ENCODE measurements at regions not wholly inside any gene's neighbourhood (a gene's known extent, or its start where the extent isn't known, plus 50 kb on each side); places are given as distances from the start of the nearest gene placed in this dataset.
"Not testable (repeated sequence)": the region's sequence is repeated elsewhere in the genome, so short reads cannot be mapped to it uniquely, and the experiment has no call there.

DNA sequence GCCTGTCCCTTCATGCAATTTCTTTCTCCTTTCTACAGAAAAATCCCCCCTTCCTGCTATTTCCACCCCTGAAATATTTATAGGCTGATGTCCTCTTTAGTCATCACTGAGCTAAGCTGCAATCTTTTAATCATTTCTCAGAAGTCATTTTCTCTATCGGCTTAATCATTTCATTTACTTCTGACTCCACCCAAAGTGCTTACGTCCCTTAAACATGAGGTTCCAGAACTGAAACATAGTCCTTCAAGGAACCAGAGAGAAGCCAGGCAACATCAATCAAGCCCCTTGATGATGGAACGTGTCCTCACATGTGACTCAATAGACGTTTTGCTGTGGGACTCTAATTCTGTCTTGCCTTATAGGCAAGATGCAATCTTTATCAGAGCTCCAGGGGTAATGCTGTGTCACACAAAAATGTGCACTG lies 148.7 kb upstream of the KRR1 start:
- intact Hi-C loops (cut with micrococcal nuclease): no loop called here
- POLR2A ChIA-PET: no interaction called here
- DNase-seq (no peak), ATAC-seq (peak; percentile 66)
- Mint-ChIP-seq H3K4me3 (no peak overlapping the region), H3K27me3 (peaks cover 5% of the 10 kb centered on the region), H3K27ac (no peak overlapping the region), H3K36me3 (ENCODE audit: low read depth) (no peaks in the 10 kb centered on the region), H3K9me3 (no peaks in the 10 kb centered on the region), H3K4me1 (ENCODE audit: low read depth) (peaks cover 25% of the 10 kb centered on the region)
- CTCF ChIA-PET: interaction anchor here (1.3 kb wide), 1 partner anchor 9 kb away, joined by 3 read pairs; no protein-coding TSS in a partner anchor
- TF ChIP-seq CTCF (IDR thresholded peaks at IDR 0.05): no peak

- TF ChIP-seq CTCF (IDR thresholded peaks at IDR 0.05): no peak
- CTCF ChIA-PET: interaction anchor here (1.3 kb wide), 1 partner anchor 9 kb away, joined by 3 read pairs; no protein-coding TSS in a partner anchor
- Mint-ChIP-seq H3K27me3 (peaks cover 5% of the 10 kb centered on the region), H3K27ac (peak overlapping the region; percentile 28), H3K4me3 (no peak overlapping the region), H3K36me3 (ENCODE audit: low read depth) (no peaks in the 10 kb centered on the region), H3K4me1 (ENCODE audit: low read depth) (peaks cover 29% of the 10 kb centered on the region), H3K9me3 (no peaks in the 10 kb centered on the region)
- ATAC-seq (peak; percentile 64), DNase-seq (peak; percentile 44)
- intact Hi-C loops (cut with micrococcal nuclease): no loop called here
- POLR2A ChIA-PET: interaction anchor here (1.0 kb wide), 2 partner anchors 16 to 182 kb away, joined by 4 to 6 read pairs; no protein-coding TSS in a partner anchor
Measured at GRCh38 chr12:75658901-75659823, 147.8 kb upstream of the KRR1 start.

GRCh38 chr12:75658286-75658685 lies 146.9 kb upstream of the KRR1 start:
- CTCF ChIA-PET: interaction anchor here (1.2 kb wide), 1 partner anchor 178 kb away, joined by 3 read pairs; the partner anchor contains the start of gene GLIPR1
- intact Hi-C loops (cut with micrococcal nuclease): no loop called here
- Mint-ChIP-seq H3K4me1 (ENCODE audit: low read depth) (peaks cover 29% of the 10 kb centered on the region), H3K9me3 (no peaks in the 10 kb centered on the region), H3K27me3 (peaks cover 3% of the 10 kb centered on the region), H3K4me3 (no peak overlapping the region), H3K36me3 (ENCODE audit: low read depth) (no peaks in the 10 kb centered on the region), H3K27ac (no peak overlapping the region)
- DNase-seq (no peak), ATAC-seq (no peak)
- POLR2A ChIA-PET: interaction anchor here (1.0 to 1.2 kb wide), 3 partner anchors 9 to 182 kb away, joined by 3 to 6 read pairs (median 4); no protein-coding TSS in a partner anchor
- no peak for TF ChIP-seq CTCF (IDR thresholded peaks at IDR 0.05)

- POLR2A ChIA-PET: interaction anchor here (1.2 kb wide), 1 partner anchor 10 kb away, joined by 3 read pairs; no protein-coding TSS in a partner anchor
- no peak overlapping the region for H3K4me3 Mint-ChIP-seq
- intact Hi-C loops (cut with micrococcal nuclease): no loop called here
- TF ChIP-seq CTCF (IDR thresholded peaks at IDR 0.05): no peak
- H3K27me3 Mint-ChIP-seq: peaks cover 3% of the 10 kb centered on the region
- no peaks in the 10 kb centered on the region for H3K36me3 Mint-ChIP-seq (ENCODE audit: low read depth)
- no peak for ATAC-seq
- CTCF ChIA-PET: interaction anchor here (1.2 kb wide), 1 partner anchor 177 kb away, joined by 3 read pairs; the partner anchor contains the start of gene GLIPR1
- peaks cover 29% of the 10 kb centered on the region for H3K4me1 Mint-ChIP-seq (ENCODE audit: low read depth)
- no peak for DNase-seq
- H3K27ac Mint-ChIP-seq: no peak overlapping the region
- H3K9me3 Mint-ChIP-seq: no peaks in the 10 kb centered on the region
Measured at GRCh38 chr12:75657831-75658230, 146.4 kb upstream of the KRR1 start.

- peaks cover 29% of the 10 kb centered on the region for H3K4me1 Mint-ChIP-seq (ENCODE audit: low read depth)
- ATAC-seq; H3K36me3 Mint-ChIP-seq (ENCODE audit: low read depth); H3K9me3 Mint-ChIP-seq; intact Hi-C loops (cut with micrococcal nuclease); H3K27ac Mint-ChIP-seq; H3K27me3 Mint-ChIP-seq; H3K4me3 Mint-ChIP-seq; DNase-seq: not testable (repeated sequence)
- POLR2A ChIA-PET: interaction anchor here (1.2 kb wide), 1 partner anchor 10 kb away, joined by 3 read pairs; no protein-coding TSS in a partner anchor
- CTCF ChIA-PET: interaction anchor here (1.2 kb wide), 1 partner anchor 177 kb away, joined by 3 read pairs; the partner anchor contains the start of gene GLIPR1
Measured at GRCh38 chr12:75657354-75657753, 145.9 kb upstream of the KRR1 start.

Data from activated CD8-positive, alpha-beta T cell treated with anti-CD3 and anti-CD28 coated beads for 36 hours (primary cell).